OCI-LY7 (cell line): ENCODE measurements at regions not wholly inside any gene's neighbourhood (a gene's known extent, or its start where the extent isn't known, plus 50 kb on each side); places are given as distances from the start of the nearest gene placed in this dataset.

Experiments
- BruUV-seq: library from RNA; stranded (reverse); fragments of 400-500 nt; replicated peaks from 2 replicates; lab custom pipeline; 2021; lab: Mats Ljungman, UMichigan
- CTCF ChIA-PET: fragments of 300-600 bp; sonication (Branson Sonifier 250); formaldehyde crosslinking; loops from one replicate; lab custom pipeline; 2022; ENCODE audit warnings: antibody characterized with exemption; ENCODE audit not compliant: unreplicated experiment; lab: Charles Lee
- POLR2A ChIA-PET: fragments of 300-600 bp; sonication (Branson Sonifier 250); formaldehyde crosslinking; loops from one replicate; lab custom pipeline; 2022; ENCODE audit warnings: antibody characterized with exemption; lab: Charles Lee
- DNase-seq: peaks from one replicate; pipeline ENCODE4 v3.0.0-alpha.2; 2015; ENCODE audit warnings: low spot score
- H2AFZ ChIP-seq: fragments of 200-600 bp; sonication (generic), shearing (Covaris generic); 2 replicates; pipeline ENCODE4 v1.6.1; 2014; ENCODE audit warnings: mild to moderate bottlenecking, antibody characterized with exemption, low read length, moderate library complexity
- H3K27ac ChIP-seq: fragments of 200-600 bp; sonication (generic); 2 replicates; pipeline ENCODE4 v1.5.1; 2014; ENCODE audit warnings: mixed run types, low read depth, mild to moderate bottlenecking, moderate library complexity, low read length, inconsistent platforms; ENCODE audit not compliant: poor library complexity, severe bottlenecking
- H3K36me3 ChIP-seq: fragments of 200-600 bp; sonication (generic); 2 replicates; pipeline ENCODE4 v1.6.1; 2014; ENCODE audit warnings: mild to moderate bottlenecking, antibody characterized with exemption, low read length, moderate library complexity, mixed read lengths; ENCODE audit not compliant: insufficient read depth
- H3K4me1 ChIP-seq: fragments of 200-600 bp; sonication (generic); 2 replicates; pipeline ENCODE4 v1.5.1; 2014; ENCODE audit warnings: mild to moderate bottlenecking, low read length; ENCODE audit not compliant: insufficient read depth, poor library complexity, severe bottlenecking
- H3K4me2 ChIP-seq: fragments of 200-600 bp; sonication (generic); 2 replicates; pipeline ENCODE4 v1.6.1; 2014; ENCODE audit warnings: mild to moderate bottlenecking, low read length
- H3K4me3 ChIP-seq: fragments of 200-600 bp; sonication (generic); 2 replicates; pipeline ENCODE4 v1.5.1; 2014; ENCODE audit warnings: mild to moderate bottlenecking, low read depth, low read length; ENCODE audit not compliant: poor library complexity, severe bottlenecking
- H3K79me2 ChIP-seq: fragments of 200-600 bp; sonication (generic); 2 replicates; pipeline ENCODE4 v1.6.1; 2016; ENCODE audit warnings: low read depth, mild to moderate bottlenecking, low read length, moderate library complexity, mixed read lengths; ENCODE audit not compliant: insufficient read depth
- H3K9me2 ChIP-seq: fragments of 200-600 bp; sonication (generic); 2 replicates; pipeline ENCODE4 v1.6.1; 2016; ENCODE audit warnings: mild to moderate bottlenecking, low read length, mixed read lengths; ENCODE audit not compliant: insufficient read depth
- H3K9me3 ChIP-seq: fragments of 200-600 bp; sonication (generic); 2 replicates; pipeline ENCODE4 v1.6.1; 2014; ENCODE audit warnings: mild to moderate bottlenecking, mixed run types, low read length, mixed read lengths
- H4K20me1 ChIP-seq: fragments of 200-600 bp; sonication (generic); 2 replicates; pipeline ENCODE4 v1.6.1; 2014; ENCODE audit warnings: mild to moderate bottlenecking, antibody characterized with exemption, low read length, moderate library complexity, mixed read lengths; ENCODE audit not compliant: insufficient read depth
- CTCF ChIP-seq: fragments of 200-600 bp; sonication (generic); conservative IDR thresholded peaks from 2 replicates; pipeline ENCODE4 v1.5.1; 2014; ENCODE audit warnings: mild to moderate bottlenecking, antibody characterized with exemption, low read length, moderate library complexity, mixed read lengths
- EZH2phosphoT487 ChIP-seq: fragments of 200-600 bp; sonication (generic); IDR thresholded peaks from 2 replicates; pipeline ENCODE4 v1.6.1; 2018; ENCODE audit warnings: low read depth, borderline replicate concordance, mild to moderate bottlenecking, mixed run types, antibody characterized with exemption, low read length, moderate library complexity, mixed read lengths
- intact Hi-C: fragments of 100-400 bp; cut with micrococcal nuclease; formaldehyde crosslinking; loops from one replicate; pipeline ENCODE4 v1.10.0; 2022; ENCODE audit not compliant: unreplicated experiment

GRCh38 chr2:18475884-18476283, 84.6 kb downstream of the RDH14 start:
- BruUV-seq, result no TSS peak
- no peaks in the 10 kb centered on the region for H3K4me1 ChIP-seq
- no peaks in the 10 kb centered on the region for H3K79me2 ChIP-seq
- ChIA-PET POLR2A (interaction anchor here (0.5 to 0.7 kb wide), 2 partner anchors 101 to 145 kb away, joined by 3 read pairs; no protein-coding TSS in a partner anchor), CTCF (no interaction called here)
- no peak for DNase-seq
- no peak overlapping the region for H3K27ac ChIP-seq
- no peaks in the 10 kb centered on the region for H3K36me3 ChIP-seq
- H3K9me2 ChIP-seq, result no peaks in the 10 kb centered on the region
- H3K9me3 ChIP-seq, result no peaks in the 10 kb centered on the region
- H2AFZ ChIP-seq, result no peak overlapping the region
- intact Hi-C loops, result no loop called here
- no peak overlapping the region for H3K4me2 ChIP-seq
- H3K4me3 ChIP-seq, result no peak overlapping the region
- H4K20me1 ChIP-seq, result no peaks in the 10 kb centered on the region
- TF ChIP-seq CTCF (no peak), EZH2phosphoT487 (no peak)

- no peak overlapping the region for H3K4me3 ChIP-seq
- H3K9me3 ChIP-seq, result no peaks in the 10 kb centered on the region
- no peak overlapping the region for H3K4me2 ChIP-seq
- no peaks in the 10 kb centered on the region for H3K36me3 ChIP-seq
- ChIA-PET CTCF (no interaction called here), POLR2A (no interaction called here)
- intact Hi-C loops, result no loop called here
- H3K27ac ChIP-seq, result no peak overlapping the region
- DNase-seq, result no peak
- no peak for TF ChIP-seq EZH2phosphoT487
- TF ChIP-seq CTCF, result no peak
- no peaks in the 10 kb centered on the region for H4K20me1 ChIP-seq
- no peaks in the 10 kb centered on the region for H3K9me2 ChIP-seq
- no peaks in the 10 kb centered on the region for H3K79me2 ChIP-seq
- H3K4me1 ChIP-seq, result no peaks in the 10 kb centered on the region
- no peak overlapping the region for H2AFZ ChIP-seq
- BruUV-seq, result no TSS peak
Observed at GRCh38 chr2:18474700-18475099, 85.8 kb downstream of the RDH14 start.

- POLR2A ChIA-PET, result interaction anchor here (0.6 kb wide), 1 partner anchor 1837 kb away, joined by 3 read pairs; no protein-coding TSS in a partner anchor
Observed at GRCh38 chr2:18473241-18474181, 86.9 kb downstream of the RDH14 start.

More at GRCh38 chr2:18473241-18474181, 86.9 kb downstream of the RDH14 start:
- Histone ChIP-seq H3K79me2 (no peaks in the 10 kb centered on the region), H3K4me3 (no peak overlapping the region), H4K20me1 (no peaks in the 10 kb centered on the region), H3K9me3 (no peaks in the 10 kb centered on the region), H3K9me2 (no peaks in the 10 kb centered on the region), H3K4me1 (no peaks in the 10 kb centered on the region), H2AFZ (no peak overlapping the region), H3K27ac (no peak overlapping the region), H3K4me2 (no peak overlapping the region), H3K36me3 (no peaks in the 10 kb centered on the region)
- no peak for DNase-seq
- intact Hi-C loops, result no loop called here
- no TSS peak for BruUV-seq
- CTCF ChIA-PET, result no interaction called here
- TF ChIP-seq CTCF (no peak), EZH2phosphoT487 (no peak)
